Calu3 (cell line): ENCODE measurements at regions not wholly inside any gene's neighbourhood (a gene's known extent, or its start where the extent isn't known, plus 50 kb on each side); places are given as distances from the start of the nearest gene placed in this dataset.

Source experiments
- BruUV-seq: library from RNA; stranded (reverse); fragments of 400-500 nt; replicated peaks from 2 replicates; lab custom pipeline; 2021; lab: Mats Ljungman, UMichigan
- CTCF ChIA-PET: fragments of 300-600 bp; sonication (Branson Sonifier 250); formaldehyde crosslinking; loops from one replicate; lab custom pipeline; 2022; ENCODE audit warnings: antibody characterized with exemption; lab: Charles Lee
- DNase-seq: peaks from one replicate; pipeline ENCODE4 v3.0.0; 2022
- H3K27ac Mint-ChIP-seq: one replicate; pipeline ENCODE4 v1.8.0; 2022; ENCODE audit warnings: mixed read lengths; ENCODE audit not compliant: unreplicated experiment
- H3K27me3 Mint-ChIP-seq: one replicate; pipeline ENCODE4 v1.8.0; 2022; ENCODE audit warnings: mixed read lengths; ENCODE audit not compliant: unreplicated experiment
- H3K36me3 Mint-ChIP-seq: one replicate; pipeline ENCODE4 v1.8.0; 2022; ENCODE audit warnings: mild to moderate bottlenecking, moderate library complexity, mixed read lengths; ENCODE audit not compliant: insufficient read depth, unreplicated experiment
- H3K4me1 Mint-ChIP-seq: one replicate; pipeline ENCODE4 v1.8.0; 2022; ENCODE audit warnings: mild to moderate bottlenecking, low read depth, mixed read lengths; ENCODE audit not compliant: unreplicated experiment
- H3K4me3 Mint-ChIP-seq: one replicate; pipeline ENCODE4 v1.8.0; 2022; ENCODE audit warnings: mild to moderate bottlenecking, low read depth, moderate library complexity, mixed read lengths; ENCODE audit not compliant: unreplicated experiment
- H3K9me3 Mint-ChIP-seq: one replicate; pipeline ENCODE4 v1.8.0; 2022; ENCODE audit warnings: low read depth, mixed read lengths; ENCODE audit not compliant: unreplicated experiment
- intact Hi-C: fragments of 100-400 bp; cut with micrococcal nuclease; formaldehyde crosslinking; loops from one replicate; pipeline ENCODE4 v1.10.0; 2022; ENCODE audit not compliant: unreplicated experiment
- TF ChIP-seq, protein P1 (sequence below): fragments of 200-600 bp; IDR thresholded peaks from one replicate; pipeline ENCODE4 v1.8.0; 2022; ENCODE audit warnings: antibody characterized with exemption; ENCODE audit not compliant: unreplicated experiment

DNA sequence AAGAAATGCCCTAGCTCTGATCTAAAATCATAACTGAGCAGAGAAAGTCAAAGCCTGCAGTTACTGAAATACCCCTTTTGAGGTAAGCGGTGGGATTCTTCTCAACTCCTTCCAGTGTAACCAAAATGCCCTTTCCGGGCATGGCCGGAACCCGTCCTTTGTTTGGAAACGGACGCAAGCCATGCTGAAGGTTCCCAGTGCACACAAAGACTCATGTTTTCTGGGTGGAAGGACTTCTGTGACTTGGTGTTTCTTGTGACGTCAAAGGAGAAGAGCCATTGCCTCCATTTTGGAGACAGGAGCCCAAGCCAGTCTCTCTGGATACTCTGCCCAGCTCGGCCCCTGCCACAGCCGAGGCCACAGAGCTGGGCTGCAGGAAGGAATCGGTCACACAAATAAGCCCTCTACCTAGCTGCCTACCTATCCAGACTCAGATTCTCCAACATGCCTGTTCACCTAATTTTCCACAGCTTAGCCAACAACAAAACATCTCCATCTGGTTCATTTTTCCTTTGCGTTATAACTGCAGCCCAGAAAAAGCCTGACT lies 182.8 kb downstream of the TBXT start:
- intact Hi-C loops, result loop anchor here (5.0 kb wide), 1 partner anchor 98 kb away; no protein-coding TSS in a partner anchor
- Mint-ChIP-seq H3K4me1 (peaks cover 12% of the 10 kb centered on the region), H3K36me3 (peaks cover 7% of the 10 kb centered on the region), H3K27ac (no peak overlapping the region), H3K9me3 (peaks cover 2% of the 10 kb centered on the region), H3K4me3 (no peak overlapping the region), H3K27me3 (peaks cover 45% of the 10 kb centered on the region)
- TF ChIP-seq, protein P1, sequence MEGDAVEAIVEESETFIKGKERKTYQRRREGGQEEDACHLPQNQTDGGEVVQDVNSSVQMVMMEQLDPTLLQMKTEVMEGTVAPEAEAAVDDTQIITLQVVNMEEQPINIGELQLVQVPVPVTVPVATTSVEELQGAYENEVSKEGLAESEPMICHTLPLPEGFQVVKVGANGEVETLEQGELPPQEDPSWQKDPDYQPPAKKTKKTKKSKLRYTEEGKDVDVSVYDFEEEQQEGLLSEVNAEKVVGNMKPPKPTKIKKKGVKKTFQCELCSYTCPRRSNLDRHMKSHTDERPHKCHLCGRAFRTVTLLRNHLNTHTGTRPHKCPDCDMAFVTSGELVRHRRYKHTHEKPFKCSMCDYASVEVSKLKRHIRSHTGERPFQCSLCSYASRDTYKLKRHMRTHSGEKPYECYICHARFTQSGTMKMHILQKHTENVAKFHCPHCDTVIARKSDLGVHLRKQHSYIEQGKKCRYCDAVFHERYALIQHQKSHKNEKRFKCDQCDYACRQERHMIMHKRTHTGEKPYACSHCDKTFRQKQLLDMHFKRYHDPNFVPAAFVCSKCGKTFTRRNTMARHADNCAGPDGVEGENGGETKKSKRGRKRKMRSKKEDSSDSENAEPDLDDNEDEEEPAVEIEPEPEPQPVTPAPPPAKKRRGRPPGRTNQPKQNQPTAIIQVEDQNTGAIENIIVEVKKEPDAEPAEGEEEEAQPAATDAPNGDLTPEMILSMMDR, result no peak
- BruUV-seq, result no TSS peak
- CTCF ChIA-PET, result interaction anchor here (1.0 kb wide), 1 partner anchor 12 kb away, joined by 4 read pairs; no protein-coding TSS in a partner anchor
- no peak for DNase-seq

DNA sequence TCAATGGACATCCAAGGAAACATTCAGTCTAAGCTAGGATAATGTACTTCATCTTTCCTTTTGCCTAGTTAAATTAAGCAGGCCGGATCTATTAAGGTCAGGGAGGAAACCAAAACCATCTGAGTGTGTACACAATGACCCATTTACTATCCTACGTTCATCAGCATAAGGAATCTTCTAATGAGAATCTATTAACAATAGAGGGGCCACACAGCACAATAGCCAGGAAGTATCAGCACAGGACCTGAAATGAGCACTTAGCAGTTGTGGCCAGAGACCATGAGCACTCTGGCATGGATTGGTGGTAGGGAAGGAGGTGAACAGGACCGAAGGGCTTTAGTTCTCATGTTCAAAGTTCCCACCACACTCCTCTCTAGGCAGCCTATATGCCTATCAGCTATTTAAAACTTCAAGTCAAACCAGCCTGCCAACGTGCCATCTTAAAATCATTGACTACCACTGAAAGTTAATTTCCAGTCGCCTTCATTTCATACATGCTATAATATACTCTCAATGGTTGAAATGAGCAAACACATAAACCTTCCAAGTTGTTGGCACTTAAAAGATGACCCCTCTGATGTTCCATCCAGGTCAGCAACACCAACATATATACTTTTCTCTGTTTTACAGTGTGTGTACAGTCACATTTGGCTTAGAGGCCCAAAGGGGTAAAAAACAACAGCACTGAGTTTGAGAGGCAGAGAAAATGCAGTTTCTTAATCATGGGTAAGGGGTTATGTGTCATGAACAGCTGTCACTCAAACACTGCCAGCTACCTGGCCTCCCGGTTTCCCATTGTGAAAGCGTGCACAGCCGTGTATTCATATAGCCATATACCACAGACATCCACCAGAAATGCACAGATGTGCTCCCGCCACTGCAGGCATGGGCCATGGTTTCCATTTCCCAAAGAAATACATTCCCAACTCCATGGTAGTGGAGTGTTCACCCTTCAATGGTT lies 184.3 kb downstream of the TBXT start:
- CTCF ChIA-PET, result interaction anchor here (0.5 kb wide), 1 partner anchor 420 kb away, joined by 4 read pairs; no protein-coding TSS in a partner anchor
- Mint-ChIP-seq H3K4me1 (peaks cover 12% of the 10 kb centered on the region), H3K4me3 (no peak overlapping the region), H3K36me3 (peaks cover 7% of the 10 kb centered on the region), H3K27ac (no peak overlapping the region), H3K9me3 (no peaks in the 10 kb centered on the region), H3K27me3 (peaks cover 35% of the 10 kb centered on the region)
- no TSS peak for BruUV-seq
- TF ChIP-seq, protein P1, result no peak
- DNase-seq, result no peak
- intact Hi-C loops, result no loop called here

DNA sequence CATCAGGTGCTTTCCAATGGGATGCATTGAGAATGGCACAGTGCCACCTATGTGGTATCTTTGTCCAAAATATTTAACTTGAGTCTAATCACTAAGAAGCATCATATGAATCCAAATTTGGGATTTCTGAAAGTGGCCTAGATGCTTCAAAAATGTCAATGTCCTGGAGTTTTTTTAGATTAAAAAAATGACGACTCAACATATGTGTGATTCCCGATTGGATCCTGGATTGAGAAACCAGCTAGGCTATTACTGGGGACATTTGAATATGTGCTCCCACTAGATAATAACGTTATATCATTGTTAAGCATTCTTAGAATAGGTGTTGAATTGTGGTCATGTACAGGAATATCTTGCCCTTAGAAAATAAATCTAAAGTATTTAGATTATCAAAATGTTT lies 189.2 kb downstream of the TBXT start:
- Mint-ChIP-seq H3K9me3 (no peaks in the 10 kb centered on the region), H3K4me3 (no peak overlapping the region), H3K4me1 (no peaks in the 10 kb centered on the region), H3K36me3 (no peaks in the 10 kb centered on the region), H3K27me3 (no peaks in the 10 kb centered on the region), H3K27ac (no peak overlapping the region)
- no TSS peak for BruUV-seq
- CTCF ChIA-PET, result no interaction called here
- no peak for DNase-seq
- intact Hi-C loops, result no loop called here
- TF ChIP-seq, protein P1, result no peak

DNA sequence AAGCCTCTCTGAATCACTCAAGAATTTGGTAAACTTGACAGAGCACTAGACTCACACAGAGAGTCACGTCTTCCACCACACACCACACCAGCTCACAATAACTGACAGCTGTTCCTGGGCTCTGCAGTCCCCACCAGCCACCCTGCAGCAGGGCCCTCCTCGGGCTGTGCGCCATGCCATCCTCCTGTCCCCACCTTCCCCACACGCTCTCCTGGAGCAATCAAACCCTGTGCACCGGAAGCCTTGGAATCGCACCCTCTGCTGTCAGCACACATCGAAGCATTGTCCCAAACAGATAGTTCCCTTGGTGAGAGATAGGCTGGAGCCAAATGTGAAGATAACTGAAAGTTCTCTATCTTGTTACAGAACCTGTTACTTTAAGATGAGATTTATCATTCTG lies 191.0 kb downstream of the TBXT start:
- no peaks in the 10 kb centered on the region for H3K4me1 Mint-ChIP-seq
- no peak overlapping the region for H3K4me3 Mint-ChIP-seq
- no peak for DNase-seq
- BruUV-seq, result no TSS peak
- TF ChIP-seq, protein P1, result no peak
- no peaks in the 10 kb centered on the region for H3K9me3 Mint-ChIP-seq
- H3K27me3 Mint-ChIP-seq, result no peaks in the 10 kb centered on the region
- CTCF ChIA-PET, result no interaction called here
- intact Hi-C loops, result no loop called here
- H3K36me3 Mint-ChIP-seq, result no peaks in the 10 kb centered on the region
- H3K27ac Mint-ChIP-seq, result no peak overlapping the region
